ENCODE measurements at regions not wholly inside any gene's neighbourhood (a gene's known extent, or its start where the extent isn't known, plus 50 kb on each side); places are given as distances from the start of the nearest gene placed in this dataset.
"Not testable (repeated sequence)": the region's sequence is repeated elsewhere in the genome, so short reads cannot be mapped to it uniquely, and the experiment has no call there.

GRCh38 chr16:60949800-60950199, 1086.4 kb downstream of the CDH8 start:
- DNase-seq = no peak

- DNase-seq = no peak
Observed at GRCh38 chr16:60945225-60945624, 1091.0 kb downstream of the CDH8 start.

- DNase-seq = not testable (repeated sequence)
Observed at GRCh38 chr16:60936189-60936588, 1100.0 kb downstream of the CDH8 start.

GRCh38 chr16:60932600-60932999, 1103.6 kb downstream of the CDH8 start:
- no peak for DNase-seq

GRCh38 chr16:60930291-60930690, 1105.9 kb downstream of the CDH8 start:
- DNase-seq = no peak

- DNase-seq = no peak
Observed at GRCh38 chr16:60922920-60923319, 1113.3 kb downstream of the CDH8 start.

- DNase-seq = no peak
Observed at GRCh38 chr16:60914334-60914733, 1121.9 kb downstream of the CDH8 start.

- no peak for DNase-seq
Observed at GRCh38 chr16:60907645-60908044, 1128.6 kb downstream of the CDH8 start.

- no peak for DNase-seq
Observed at GRCh38 chr16:60905811-60906210, 1130.4 kb downstream of the CDH8 start.

- no peak for DNase-seq
Observed at GRCh38 chr16:60902114-60902513, 1134.1 kb downstream of the CDH8 start.

GRCh38 chr16:60882816-60883215, 1153.4 kb downstream of the CDH8 start:
- no peak for DNase-seq

- DNase-seq = no peak
Observed at GRCh38 chr16:60852635-60853034, 1183.6 kb downstream of the CDH8 start.

GRCh38 chr16:60821661-60822060, 1214.6 kb downstream of the CDH8 start:
- no peak for DNase-seq

- DNase-seq = no peak
Observed at GRCh38 chr16:60820361-60820760, 1215.9 kb downstream of the CDH8 start.

GRCh38 chr16:60818465-60818864, 1217.8 kb downstream of the CDH8 start:
- no peak for DNase-seq

GRCh38 chr16:60816461-60816860, 1219.8 kb downstream of the CDH8 start:
- DNase-seq = no peak

GRCh38 chr16:60815865-60816264, 1220.4 kb downstream of the CDH8 start:
- no peak for DNase-seq

- DNase-seq = no peak
Observed at GRCh38 chr16:60815033-60815432, 1221.2 kb downstream of the CDH8 start.

- DNase-seq = no peak
Observed at GRCh38 chr16:60811657-60812056, 1224.6 kb downstream of the CDH8 start.

- no peak for DNase-seq
Observed at GRCh38 chr16:60811051-60811608, 1225.1 kb downstream of the CDH8 start.

- no peak for DNase-seq
Observed at GRCh38 chr16:60810250-60810649, 1226.0 kb downstream of the CDH8 start.

GRCh38 chr16:60792437-60792836, 1243.8 kb downstream of the CDH8 start:
- DNase-seq = no peak

- no peak for DNase-seq
Observed at GRCh38 chr16:60788631-60789030, 1247.6 kb downstream of the CDH8 start.

GRCh38 chr16:60776281-60776680, 1260.0 kb downstream of the CDH8 start:
- no peak for DNase-seq

GRCh38 chr16:60771138-60771537, 1265.1 kb downstream of the CDH8 start:
- DNase-seq = no peak

- DNase-seq = not testable (repeated sequence)
Observed at GRCh38 chr16:60770384-60770783, 1265.9 kb downstream of the CDH8 start.

Measured in NCI-H2227 treated with DMSO at 0.1 percent for 48 hours (cell line).